Breast epithelium (tissue), 4 donors: ENCODE measurements at regions not wholly inside any gene's neighbourhood (a gene's known extent, or its start where the extent isn't known, plus 50 kb on each side); places are given as distances from the start of the nearest gene placed in this dataset.
"Not testable (repeated sequence)": the region's sequence is repeated elsewhere in the genome, so short reads cannot be mapped to it uniquely, and the experiment has no call there.

ENCODE experiments used
- DNase-seq, 2 donors: peaks; one replicate each; pipeline ENCODE4 v3.0.0-alpha.2; 2019; ENCODE audit warnings: low spot score in 2 of 2
- H3K27ac ChIP-seq, 2 donors: fragments of 200-600 bp; sonication (generic) in 1 of 2; one replicate each; pipeline ENCODE4 v1.5.1; 2016 to 2019; ENCODE audit warnings: mild to moderate bottlenecking in 1 of 2
- H3K27me3 ChIP-seq, 2 donors: fragments of 200-600 bp; sonication (generic) in 1 of 2; one replicate each; pipeline versions ENCODE4 v1.5.1 to v1.6.0; 2017 to 2019; ENCODE audit warnings: control low read depth in 1 of 2, mild to moderate bottlenecking in 1 of 2
- H3K36me3 ChIP-seq: fragments of 200-600 bp; one replicate; pipeline ENCODE4 v1.5.1; 2019
- H3K4me1 ChIP-seq, 2 donors: fragments of 200-600 bp; sonication (generic); one replicate each; pipeline ENCODE4 v1.5.1; 2016 to 2019; ENCODE audit warnings: control low read depth in 1 of 2
- H3K4me3 ChIP-seq, 3 donors: fragments of 200-600 bp; sonication (generic); 1 replicate in 2 of 3; 2 replicates in 1 of 3; pipeline ENCODE4 v1.5.1; 2016 to 2019; ENCODE audit warnings: mild to moderate bottlenecking in 3 of 3, moderate library complexity in 2 of 3
- H3K9me3 ChIP-seq, 2 donors: fragments of 200-600 bp; sonication (generic) in 1 of 2; one replicate each; pipeline ENCODE4 v1.5.1; 2016 to 2019; ENCODE audit warnings: control low read depth in 1 of 2
- CTCF ChIP-seq, 3 donors: fragments of 450-650 bp; IDR thresholded peaks; one replicate each; pipeline ENCODE4 v1.5.1; 2016 to 2017; ENCODE audit warnings: antibody characterized with exemption in 3 of 3, mild to moderate bottlenecking in 3 of 3, moderate library complexity in 3 of 3
- POLR2A ChIP-seq: fragments of 450-650 bp; IDR thresholded peaks from one replicate; pipeline ENCODE4 v1.6.1; 2016; ENCODE audit warnings: antibody characterized with exemption, mild to moderate bottlenecking, moderate library complexity
- POLR2AphosphoS5 ChIP-seq, 3 donors: sonication (generic); formaldehyde crosslinking; IDR thresholded peaks; one replicate each; pipeline ENCODE4 v1.6.1; 2017; ENCODE audit warnings: antibody characterized with exemption in 3 of 3
- intact Hi-C: fragments of 100-400 bp; cut with DNase I; formaldehyde crosslinking; loops from one replicate; pipeline ENCODE4 v1.15.1; 2023; ENCODE audit warnings: low total_unique reads

GRCh38 chr11:135008001-135008405, 596.0 kb upstream of the B3GAT1 start:
- intact Hi-C loops = no loop called here
- Histone ChIP-seq H3K9me3 (no peaks in the 10 kb centered on the region), H3K36me3 (no peaks in the 10 kb centered on the region), H3K27me3 (peaks cover 0 to 14% of the 10 kb centered on the region in 2 donors), H3K27ac (no peak overlapping the region), H3K4me1 (no peaks in the 10 kb centered on the region), H3K4me3 (no peak overlapping the region)
- no peak for DNase-seq
- TF ChIP-seq POLR2AphosphoS5 (IDR thresholded peaks at IDR 0.05) = no peak
- TF ChIP-seq CTCF (IDR thresholded peaks at IDR 0.05) = no peak
- TF ChIP-seq POLR2A = no peak

- no peak overlapping the region for H3K4me3 ChIP-seq
- H3K36me3 ChIP-seq = no peaks in the 10 kb centered on the region
- no peaks in the 10 kb centered on the region for H3K4me1 ChIP-seq
- intact Hi-C loops = no loop called here
- H3K27me3 ChIP-seq = peaks cover 0 to 14% of the 10 kb centered on the region in 2 donors
- TF ChIP-seq POLR2AphosphoS5 (IDR thresholded peaks at IDR 0.05) (no peak), CTCF (IDR thresholded peaks at IDR 0.05) (no peak), POLR2A (no peak)
- DNase-seq = no peak
- H3K9me3 ChIP-seq = no peaks in the 10 kb centered on the region
- H3K27ac ChIP-seq = no peak overlapping the region
These were observed 594.8 kb upstream of the B3GAT1 start for GRCh38 chr11:135006800-135007199.

- TF ChIP-seq CTCF (IDR thresholded peaks at IDR 0.05) (no peak), POLR2A (no peak), POLR2AphosphoS5 (IDR thresholded peaks at IDR 0.05) (no peak)
- H3K36me3 ChIP-seq = no peaks in the 10 kb centered on the region
- peaks cover 0 to 14% of the 10 kb centered on the region in 2 donors for H3K27me3 ChIP-seq
- intact Hi-C loops = no loop called here
- DNase-seq = no peak
- H3K4me3 ChIP-seq = no peak overlapping the region
- H3K27ac ChIP-seq = no peak overlapping the region
- no peaks in the 10 kb centered on the region for H3K4me1 ChIP-seq
- no peaks in the 10 kb centered on the region for H3K9me3 ChIP-seq
These were observed 592.5 kb upstream of the B3GAT1 start for GRCh38 chr11:135004495-135004894.

- Histone ChIP-seq H3K27ac (no peak overlapping the region), H3K9me3 (no peaks in the 10 kb centered on the region), H3K27me3 (peaks cover 0 to 14% of the 10 kb centered on the region in 2 donors), H3K4me3 (no peak overlapping the region), H3K4me1 (no peaks in the 10 kb centered on the region), H3K36me3 (no peaks in the 10 kb centered on the region)
- intact Hi-C loops = no loop called here
- DNase-seq = no peak
- TF ChIP-seq POLR2A (no peak), CTCF (IDR thresholded peaks at IDR 0.05) (no peak), POLR2AphosphoS5 (IDR thresholded peaks at IDR 0.05) (no peak)
These were observed 590.2 kb upstream of the B3GAT1 start for GRCh38 chr11:135002236-135002635.

GRCh38 chr11:135001581-135001980, 589.5 kb upstream of the B3GAT1 start:
- intact Hi-C loops = no loop called here
- Histone ChIP-seq H3K27me3 (peaks cover 0 to 14% of the 10 kb centered on the region in 2 donors), H3K4me3 (no peak overlapping the region), H3K9me3 (no peaks in the 10 kb centered on the region), H3K27ac (no peak overlapping the region), H3K36me3 (no peaks in the 10 kb centered on the region), H3K4me1 (no peaks in the 10 kb centered on the region)
- no peak for DNase-seq
- TF ChIP-seq POLR2AphosphoS5 (IDR thresholded peaks at IDR 0.05) (no peak), POLR2A (no peak), CTCF (IDR thresholded peaks at IDR 0.05) (no peak)

- peaks cover 0 to 14% of the 10 kb centered on the region in 2 donors for H3K27me3 ChIP-seq
- DNase-seq = not testable (repeated sequence)
These were observed 589.0 kb upstream of the B3GAT1 start for GRCh38 chr11:135001065-135001464.

More at GRCh38 chr11:135001065-135001464, 589.0 kb upstream of the B3GAT1 start:
- intact Hi-C loops, H3K9me3 ChIP-seq, H3K4me3 ChIP-seq, H3K4me1 ChIP-seq, H3K36me3 ChIP-seq, H3K27ac ChIP-seq: not testable (repeated sequence)
